Iris pigment epithelial cell (primary cell): ENCODE measurements at regions not wholly inside any gene's neighbourhood (a gene's known extent, or its start where the extent isn't known, plus 50 kb on each side); places are given as distances from the start of the nearest gene placed in this dataset.

Experiments
- DNase-seq: peaks from one replicate; pipeline ENCODE4 v3.0.0-alpha.2; 2011; ENCODE audit warnings: low read depth

DNA sequence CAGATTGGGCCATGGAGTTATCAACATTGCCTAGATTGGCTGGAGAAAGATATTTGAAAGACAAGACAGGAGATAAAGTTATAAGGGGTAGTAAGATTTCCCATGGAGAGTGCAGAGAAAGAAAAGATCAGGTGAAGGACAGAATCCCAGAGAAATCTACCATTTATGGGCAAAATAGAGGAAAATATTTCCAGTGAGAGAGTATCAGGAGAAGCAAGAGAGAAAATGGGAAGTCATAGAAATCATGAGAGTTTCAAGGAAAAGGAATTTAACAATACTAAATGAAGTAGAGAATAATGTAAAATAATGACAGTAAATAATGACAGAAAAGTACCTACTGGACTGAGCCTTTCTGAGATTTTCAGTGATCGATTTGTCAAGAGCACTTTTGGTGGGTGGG is 447.6 kb upstream of the CHST9 start:
- DNase-seq = no peak

DNA sequence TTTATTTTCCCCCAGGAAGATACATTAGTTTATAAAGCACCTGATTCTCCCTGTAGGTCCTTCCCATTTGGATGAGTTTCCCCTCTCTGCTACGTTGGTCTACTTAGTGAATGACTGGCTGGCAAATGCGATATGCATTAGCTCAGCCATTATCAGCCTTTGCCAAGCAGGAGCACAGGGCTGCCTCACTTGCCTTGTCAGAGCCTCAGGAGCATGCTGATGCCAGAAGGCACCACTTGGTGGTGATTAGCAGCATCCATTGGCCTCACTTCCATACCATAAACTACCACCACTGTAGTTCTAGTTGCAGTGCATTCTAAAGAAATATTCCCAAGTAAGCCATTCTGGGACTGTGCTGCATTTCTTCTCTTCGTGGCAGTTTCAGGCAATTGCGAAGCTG is 442.8 kb upstream of the CHST9 start:
- DNase-seq = no peak

DNA sequence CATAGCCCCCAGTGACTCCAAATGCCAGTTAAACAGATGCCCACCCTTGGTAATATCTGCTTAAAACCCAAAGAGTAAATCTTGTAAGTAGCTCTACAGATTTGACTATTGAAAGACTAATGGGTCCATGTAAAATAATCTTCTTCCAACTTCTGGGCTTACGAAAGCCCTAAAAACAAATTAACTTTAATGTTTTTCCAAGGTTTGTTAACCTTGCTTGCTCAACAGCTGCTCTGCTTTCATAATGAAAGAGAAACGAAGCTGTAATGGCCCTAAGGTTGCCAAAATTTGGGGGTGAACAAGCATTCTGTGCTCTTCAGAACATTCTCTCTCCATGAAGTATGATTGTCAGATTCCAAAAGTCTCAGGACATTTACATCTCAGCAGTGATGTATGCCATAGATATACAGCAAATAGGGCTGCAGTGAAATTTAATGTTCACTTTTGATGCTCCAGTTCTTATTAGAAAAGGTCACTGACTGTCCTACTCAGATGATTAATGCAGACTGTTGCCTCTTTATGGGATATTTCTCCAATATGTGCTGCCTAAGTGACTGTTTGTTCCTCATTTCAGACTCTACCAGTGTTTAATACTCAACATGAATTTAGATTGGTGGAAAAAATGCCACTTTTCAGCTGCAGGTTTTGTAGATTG is 436.3 kb upstream of the CHST9 start:
- no peak for DNase-seq

DNA sequence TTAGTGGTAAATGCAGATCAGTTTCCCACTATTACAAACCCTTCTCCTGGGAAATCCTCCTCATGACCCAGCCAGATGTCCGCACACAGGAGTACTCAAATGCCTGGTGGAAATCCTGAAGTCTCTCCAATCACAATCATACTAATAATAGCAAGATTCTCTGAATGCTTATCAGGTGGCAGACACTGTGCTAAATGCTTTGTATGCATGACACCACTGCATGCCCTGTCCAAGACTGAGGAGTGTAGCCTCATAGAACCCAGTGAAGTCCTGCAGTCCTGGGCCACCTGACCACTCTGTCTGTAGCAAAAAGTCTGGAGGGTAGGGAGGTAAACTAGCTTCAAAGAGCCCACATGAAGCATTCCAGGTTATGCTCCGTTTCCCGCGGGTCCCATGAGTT is 434.8 kb upstream of the CHST9 start:
- no peak for DNase-seq

DNA sequence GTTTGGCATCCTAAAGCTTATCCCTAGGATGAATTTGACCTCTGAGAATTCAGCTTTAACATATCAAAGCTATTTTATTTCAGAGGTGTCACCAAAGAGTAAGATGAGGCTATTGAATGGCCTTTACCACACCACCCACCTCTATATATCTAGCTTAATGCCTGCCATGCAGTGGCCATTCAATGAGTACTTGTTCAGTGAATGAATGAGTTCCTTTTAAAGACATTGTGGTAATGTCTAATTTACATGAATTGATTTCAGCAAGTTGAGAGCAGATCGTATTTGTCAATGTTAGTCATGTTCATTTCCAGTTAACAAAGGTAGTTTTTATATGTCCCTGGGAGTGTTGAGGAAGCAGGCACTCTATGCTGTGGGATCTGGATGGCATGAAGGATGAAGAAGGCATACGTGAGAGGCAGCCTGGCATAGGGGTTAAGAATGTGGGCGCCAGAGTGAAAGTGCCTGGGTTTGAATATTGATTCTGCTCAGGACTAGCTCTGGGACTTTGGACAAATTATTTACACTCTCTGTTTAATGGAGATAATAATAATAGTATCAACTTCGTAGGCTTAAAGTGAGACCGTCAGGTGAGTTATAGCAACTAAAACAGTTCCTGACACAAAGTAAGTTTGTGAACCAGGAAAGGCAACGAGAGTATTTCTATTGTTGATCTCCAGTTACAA is 434.1 kb upstream of the CHST9 start:
- DNase-seq = no peak

DNA sequence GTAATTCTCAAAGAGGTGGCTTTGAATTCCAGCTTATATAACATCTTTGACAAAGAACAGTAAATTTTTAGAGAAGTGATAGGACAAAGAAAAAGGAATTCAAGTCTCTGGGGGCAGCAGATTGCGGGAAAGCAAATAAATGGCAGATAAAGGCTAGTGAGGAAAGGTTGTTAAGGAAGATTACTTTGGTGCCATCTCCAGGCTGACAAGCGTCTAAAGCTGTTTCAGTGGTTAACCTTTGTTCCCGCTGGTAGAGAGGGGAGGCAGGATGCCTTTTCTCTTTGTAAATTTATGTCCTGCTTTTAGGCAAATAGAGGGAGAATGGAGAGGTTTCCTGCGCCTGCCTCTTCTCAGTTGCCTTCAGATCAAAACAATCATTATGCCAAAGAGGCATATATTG is 431.2 kb upstream of the CHST9 start:
- DNase-seq = no peak

DNA sequence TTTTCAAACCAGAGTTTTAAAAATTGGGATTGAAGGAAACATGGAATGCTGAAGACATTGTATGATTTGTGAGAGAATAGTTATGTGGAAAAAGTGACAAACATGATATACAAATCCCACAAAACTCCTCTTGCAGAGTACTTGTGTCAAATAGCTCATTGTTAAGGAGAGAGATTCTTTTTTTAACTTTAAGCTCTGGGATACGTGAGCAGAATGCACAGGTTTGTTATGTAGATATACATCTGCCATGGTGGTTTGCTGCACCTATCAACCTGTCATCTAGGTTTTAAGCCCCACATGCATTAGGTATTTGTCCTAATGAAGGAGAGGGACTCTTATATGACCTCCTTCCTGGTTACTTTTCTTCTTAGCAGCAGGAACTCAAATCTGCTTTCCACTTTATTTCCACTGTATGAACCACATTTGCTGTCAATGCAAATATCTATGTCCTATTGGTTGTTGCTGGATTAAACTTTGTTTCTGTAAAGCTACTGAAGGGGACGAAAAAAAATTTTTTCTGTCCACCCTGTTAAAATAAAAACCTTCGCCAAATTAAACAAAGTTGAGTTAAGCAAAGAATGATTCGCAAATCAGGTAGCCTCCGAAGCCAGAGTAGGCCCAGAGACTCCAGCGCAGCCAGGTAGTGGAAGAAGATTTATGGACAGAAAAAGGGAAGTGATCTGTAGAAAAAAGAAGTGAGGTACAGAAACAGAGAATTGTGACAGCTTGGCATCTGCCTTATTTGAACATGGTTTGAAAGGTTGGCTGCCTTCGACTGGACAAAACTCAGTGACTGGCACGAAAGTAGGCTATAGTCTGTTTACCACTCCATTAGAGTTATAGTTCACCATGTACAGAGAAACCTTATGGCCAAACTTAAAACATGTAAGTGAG is 430.1 kb upstream of the CHST9 start:
- no peak for DNase-seq

DNA sequence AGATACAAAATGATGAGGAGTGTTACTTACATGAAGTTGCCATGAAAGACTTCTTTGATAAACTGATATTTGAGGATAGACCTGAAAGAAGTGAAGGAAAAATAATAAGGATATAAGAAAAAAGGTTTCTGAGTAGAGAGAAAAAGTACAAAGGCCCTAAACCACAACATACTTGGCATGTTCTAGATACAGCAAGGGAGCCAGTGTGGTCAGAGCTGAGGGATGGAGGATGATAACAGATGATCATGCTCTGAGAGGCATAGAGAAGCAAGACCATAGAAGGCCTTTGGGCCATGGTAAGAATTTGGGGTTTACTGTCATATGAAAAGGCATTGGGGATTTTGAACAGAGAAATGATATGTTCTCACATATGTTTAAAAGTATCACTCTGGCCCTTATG is 424.1 kb upstream of the CHST9 start:
- peak; percentile 32 for DNase-seq

DNA sequence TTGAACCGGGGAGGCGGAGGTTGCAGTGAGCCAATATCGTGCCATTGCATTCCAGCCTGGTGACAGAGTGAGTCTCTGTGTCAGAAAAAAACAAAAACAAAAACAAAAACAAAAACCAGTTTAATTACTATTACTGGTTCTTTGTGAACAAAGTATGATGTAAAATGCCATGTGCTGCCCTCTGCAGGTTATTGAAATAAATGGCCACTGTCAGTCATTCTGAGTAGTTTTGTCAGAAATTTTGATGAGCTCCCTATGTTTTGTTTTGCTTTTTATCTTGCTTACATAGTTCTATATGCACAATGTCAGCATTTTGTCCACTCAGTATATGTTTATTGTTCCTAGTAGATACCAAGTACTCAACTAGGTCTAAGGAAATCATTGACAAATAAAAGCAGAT is 423.6 kb upstream of the CHST9 start:
- DNase-seq = peak; percentile 14

DNA sequence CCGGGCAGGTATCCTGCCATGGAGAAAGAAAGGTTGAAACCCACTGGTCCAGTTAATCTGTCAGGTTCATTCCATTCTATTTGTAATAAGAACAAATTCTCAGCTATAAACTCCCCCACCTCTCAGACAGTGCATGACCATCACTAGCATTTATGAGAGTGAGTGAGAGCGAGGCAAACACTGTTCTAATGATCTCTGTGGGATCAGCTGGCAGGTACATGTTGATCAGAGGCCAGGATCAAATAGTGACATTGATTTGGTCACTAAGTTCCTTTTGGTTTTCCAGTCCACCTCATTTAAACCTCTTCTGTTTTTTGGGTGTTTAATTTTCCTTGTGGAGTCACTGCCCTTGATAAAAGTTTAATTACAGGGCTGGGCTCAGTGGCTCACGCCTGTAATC is 423.1 kb upstream of the CHST9 start:
- DNase-seq = no peak

DNA sequence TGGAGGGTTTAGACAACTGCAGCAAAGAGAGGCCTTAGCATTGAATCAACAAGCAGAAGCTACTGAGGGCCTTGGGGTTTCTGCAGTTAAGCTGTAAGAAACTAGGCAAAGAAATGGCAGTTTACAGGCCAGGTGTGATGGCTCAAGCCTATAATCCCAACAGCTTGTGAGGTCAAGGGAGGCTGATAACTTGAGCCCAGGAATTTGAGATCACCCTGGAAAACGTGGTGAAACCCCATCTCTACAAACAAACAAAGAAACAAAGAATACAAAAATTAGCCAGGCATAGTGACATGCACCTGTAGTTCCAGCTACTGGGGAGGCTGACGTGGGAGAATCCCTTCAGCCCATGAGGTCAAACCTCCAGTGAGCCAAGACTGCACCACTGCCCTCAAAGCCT is 421.6 kb upstream of the CHST9 start:
- no peak for DNase-seq

DNA sequence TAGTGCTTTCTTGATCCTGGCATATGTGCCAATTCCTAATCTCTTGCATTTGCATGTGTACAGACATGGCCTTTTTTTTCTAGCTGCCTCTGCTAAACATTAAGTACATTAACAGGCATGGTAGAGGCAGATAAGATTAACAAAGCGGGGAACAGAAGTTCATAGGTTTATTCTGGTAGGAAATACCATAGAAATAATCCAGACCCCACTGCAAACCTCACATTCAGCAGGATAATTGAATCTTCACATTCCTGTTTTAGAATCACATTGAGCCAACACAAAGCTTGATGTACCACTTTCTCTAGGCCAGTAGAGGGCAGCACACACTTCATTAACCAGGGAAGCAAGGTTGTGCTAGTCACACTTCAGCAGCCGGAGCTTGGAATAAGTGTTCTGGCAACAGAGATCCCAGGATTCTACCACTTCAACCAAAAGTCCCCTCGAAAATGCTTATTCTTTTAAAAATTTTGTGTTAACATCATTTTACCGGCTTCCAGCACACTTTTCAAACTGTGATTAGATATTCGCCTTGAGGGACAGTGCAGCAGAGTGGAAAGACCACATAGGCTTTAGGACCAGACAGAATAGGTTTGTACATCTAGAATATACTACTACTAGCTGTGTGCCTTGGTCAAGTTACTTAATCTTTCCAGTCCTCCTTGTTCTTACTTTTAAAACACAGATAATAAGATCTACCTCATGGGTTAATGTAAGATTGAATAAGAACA is 420.2 kb upstream of the CHST9 start:
- peak; percentile 81 for DNase-seq

DNA sequence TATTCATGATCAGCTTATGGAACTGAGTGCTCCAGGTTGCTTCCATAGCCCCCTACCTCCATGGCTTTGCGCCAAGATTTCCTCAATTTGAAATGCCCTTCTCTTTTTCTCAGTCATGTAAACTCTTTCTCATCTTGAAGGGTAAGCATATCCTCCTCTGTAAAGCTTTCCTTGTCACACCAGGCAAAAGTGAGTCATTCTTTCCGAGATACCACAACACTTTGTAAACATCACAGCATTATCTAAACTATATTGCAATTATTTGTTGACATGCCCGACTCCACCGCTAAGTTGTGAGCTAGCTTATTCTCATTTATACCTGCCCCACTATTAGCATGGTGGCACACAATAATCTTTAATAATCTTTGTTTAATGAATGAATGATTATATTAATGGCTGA is 419.5 kb upstream of the CHST9 start:
- DNase-seq = peak; percentile 86

DNA sequence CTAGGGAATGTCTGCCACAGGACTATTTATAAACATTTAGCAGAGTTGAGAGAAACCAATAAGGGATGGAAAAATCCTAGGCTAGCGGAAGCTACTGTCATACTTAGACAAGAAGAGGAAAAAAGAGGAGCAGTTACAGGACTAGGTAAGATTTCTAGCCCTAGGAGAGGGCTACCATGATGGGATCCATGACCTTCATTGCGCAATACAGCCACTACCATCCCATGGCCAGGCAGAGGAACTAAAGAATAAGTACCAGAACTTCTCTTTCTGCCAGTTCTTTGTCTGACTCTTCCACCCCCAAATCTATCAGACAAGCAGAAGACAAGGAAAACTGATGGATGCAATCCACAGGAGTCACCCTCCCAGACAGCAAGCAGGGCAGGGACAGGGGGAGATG is 417.0 kb upstream of the CHST9 start:
- DNase-seq = no peak

DNA sequence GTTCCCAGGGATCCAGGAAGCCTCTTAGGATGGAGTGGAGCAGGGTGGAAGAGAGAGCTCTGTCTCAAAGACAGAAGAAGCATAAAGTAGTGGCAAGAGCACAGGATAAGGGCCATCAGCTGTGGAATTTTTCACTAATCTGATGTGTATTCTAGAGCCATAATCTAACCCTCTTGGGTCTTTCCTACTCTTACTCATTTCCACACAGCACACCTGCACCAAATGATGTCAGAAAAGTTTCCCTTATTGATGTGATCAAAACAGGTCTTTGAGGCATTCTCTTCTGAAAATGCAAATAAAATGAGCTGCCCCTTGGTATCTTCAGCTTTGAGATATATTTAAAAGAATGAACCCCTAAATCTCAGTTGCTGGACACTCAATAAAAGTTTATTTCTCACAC is 415.1 kb upstream of the CHST9 start:
- no peak for DNase-seq

DNA sequence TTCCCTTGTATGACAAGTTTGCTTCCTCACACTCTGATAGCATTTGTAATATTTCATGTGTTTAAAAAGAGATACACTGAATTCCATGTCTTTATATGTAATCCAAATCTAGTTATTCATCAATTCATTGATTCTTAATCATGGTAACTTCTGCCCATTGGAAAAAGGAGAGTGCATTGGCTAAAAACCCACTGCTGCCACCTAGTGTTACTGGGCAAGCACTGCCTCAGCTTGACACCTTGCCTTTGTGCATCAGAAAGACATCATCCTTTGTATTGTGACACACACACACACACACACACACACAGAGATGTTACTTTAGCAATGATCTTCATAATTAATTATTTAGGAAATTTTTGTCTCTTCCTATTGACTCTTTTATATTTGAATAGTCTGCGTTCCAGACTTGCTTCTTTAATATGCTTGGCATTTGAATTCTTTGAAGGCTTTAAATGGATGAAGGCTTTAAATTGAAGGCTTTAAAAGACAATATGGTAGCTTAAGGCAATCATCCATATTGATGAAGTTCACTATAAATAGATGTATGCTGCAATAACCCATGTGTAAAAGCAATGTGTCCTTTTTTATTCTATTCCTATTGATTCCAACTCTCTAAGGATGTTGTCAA is 414.2 kb upstream of the CHST9 start:
- DNase-seq = peak; percentile 41

DNA sequence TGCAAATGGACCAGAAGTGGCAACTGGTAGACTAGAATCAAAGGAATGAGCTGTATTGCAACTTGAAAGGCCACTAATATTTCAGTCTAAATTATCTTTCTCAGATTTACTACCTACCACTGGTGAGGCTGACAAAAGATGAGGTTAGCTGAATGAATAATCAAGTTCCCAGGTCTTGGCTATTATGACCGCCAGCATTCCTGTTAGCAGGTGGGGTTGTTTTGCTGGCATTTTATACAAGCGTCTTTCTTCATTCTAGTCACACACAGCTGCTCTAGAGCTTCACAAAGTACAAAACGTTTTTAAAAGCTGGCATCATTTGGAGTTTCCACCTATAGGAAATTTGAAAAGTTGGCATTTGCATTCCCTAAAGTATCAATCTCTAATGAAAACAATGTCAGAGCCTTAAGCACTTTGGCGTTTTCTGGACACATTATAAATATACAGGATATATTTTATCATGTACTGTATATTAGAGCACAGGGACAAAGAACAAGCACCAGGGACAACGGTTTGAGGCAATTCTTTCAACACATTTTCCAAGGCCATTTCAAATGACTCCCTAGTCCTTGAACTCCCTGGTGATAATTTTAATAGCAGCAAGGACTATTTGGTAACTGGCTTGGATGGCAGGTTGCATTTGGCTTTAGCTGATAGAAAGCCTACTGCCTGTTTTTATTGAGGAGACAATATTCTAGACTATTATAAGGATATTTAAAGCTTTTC is 410.2 kb upstream of the CHST9 start:
- DNase-seq = no peak

DNA sequence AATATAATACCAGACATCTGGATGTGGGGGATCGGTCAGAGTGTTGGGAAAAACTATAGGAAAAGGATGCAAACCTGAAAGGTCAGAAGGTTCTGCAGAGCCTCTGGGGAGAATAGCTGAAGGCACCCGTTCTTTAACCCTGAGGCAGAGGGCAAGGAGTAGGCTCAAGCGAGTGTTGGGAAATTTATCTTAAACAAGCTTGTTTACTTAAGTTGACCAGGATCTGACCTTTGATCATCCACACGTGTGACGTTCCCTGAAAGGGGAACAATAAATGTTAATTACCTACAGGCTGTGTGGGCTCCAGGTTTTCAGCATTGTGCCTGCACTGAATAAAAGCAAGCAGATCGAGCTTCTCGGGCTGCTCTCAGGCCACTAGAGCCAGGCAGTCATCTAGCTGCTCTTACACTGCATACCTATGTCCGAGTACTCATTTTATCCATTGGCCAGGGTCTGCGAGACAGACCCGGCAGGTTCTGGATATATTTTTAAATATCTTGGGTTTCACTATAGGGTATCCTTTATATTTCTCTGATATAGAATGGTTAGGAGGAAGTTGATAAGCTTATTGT is 400.6 kb upstream of the CHST9 start:
- no peak for DNase-seq

DNA sequence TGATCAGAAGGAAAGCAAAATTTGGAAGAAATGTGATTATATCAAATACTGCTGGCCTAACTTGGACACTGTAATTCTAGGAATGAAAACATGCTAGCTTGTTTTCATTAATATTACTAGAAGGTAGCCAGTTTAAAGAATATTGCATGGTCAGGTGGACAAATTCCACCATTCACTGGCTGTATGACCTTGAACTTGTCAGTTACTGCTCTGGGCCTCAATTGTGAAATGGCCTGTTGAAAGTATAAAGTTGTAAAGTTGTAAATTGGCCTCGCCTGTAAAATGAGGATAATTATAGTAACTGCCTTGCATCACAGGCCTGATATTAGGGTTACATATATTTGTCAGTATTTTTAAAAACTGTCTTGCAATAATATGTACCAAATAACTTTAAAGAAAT is 398.4 kb upstream of the CHST9 start:
- no peak for DNase-seq

DNA sequence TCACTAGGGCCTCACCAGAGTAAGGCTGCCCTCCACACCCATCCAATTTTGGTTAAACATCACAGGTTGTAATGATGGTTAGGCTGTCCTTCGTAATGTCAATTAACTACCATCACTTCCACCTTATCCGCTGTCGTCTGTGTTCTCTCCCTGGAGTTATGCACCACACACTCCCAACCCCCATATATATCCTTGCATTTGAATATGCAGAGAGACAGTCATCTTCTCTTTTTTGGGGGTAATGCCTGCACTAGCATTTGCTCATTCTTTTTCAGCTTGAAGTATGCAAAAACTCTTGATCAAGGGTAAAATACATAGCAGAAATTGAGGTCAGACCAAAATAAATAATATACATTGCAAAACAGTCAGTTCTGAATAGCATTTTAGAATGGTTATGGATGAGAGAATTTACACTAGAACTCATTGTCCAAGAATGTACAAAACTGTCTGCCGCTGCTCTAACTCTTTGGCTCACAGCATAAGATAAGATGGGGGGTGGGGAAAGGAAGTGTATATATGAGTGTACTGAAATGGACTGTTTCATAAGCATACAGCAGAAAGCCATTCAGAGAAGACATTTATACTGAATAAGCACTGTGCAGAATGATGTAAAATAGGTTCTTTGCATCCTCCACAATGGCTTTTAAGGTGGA is 397.8 kb upstream of the CHST9 start:
- DNase-seq = peak; percentile 76
